Neural cell (in vitro differentiated cells): ENCODE measurements at regions not wholly inside any gene's neighbourhood (a gene's known extent, or its start where the extent isn't known, plus 50 kb on each side); places are given as distances from the start of the nearest gene placed in this dataset.

ENCODE experiments used
- EZH2 ChIP-seq: fragments of 200-600, 300-800 bp; shearing (Covaris generic), sonication (generic); IDR thresholded peaks from 2 replicates; pipeline ENCODE4 v1.6.1; 2014; ENCODE audit warnings: antibody characterized with exemption, low read length, borderline replicate concordance, mild to moderate bottlenecking; ENCODE audit not compliant: insufficient read depth, poor library complexity, severe bottlenecking
- TF ChIP-seq, protein P1 (sequence below): fragments of 450-650 bp; IDR thresholded peaks from 2 replicates; pipeline ENCODE4 v1.5.1; 2014; ENCODE audit warnings: antibody characterized with exemption, mild to moderate bottlenecking, moderate library complexity; ENCODE audit not compliant: poor library complexity, severe bottlenecking

DNA sequence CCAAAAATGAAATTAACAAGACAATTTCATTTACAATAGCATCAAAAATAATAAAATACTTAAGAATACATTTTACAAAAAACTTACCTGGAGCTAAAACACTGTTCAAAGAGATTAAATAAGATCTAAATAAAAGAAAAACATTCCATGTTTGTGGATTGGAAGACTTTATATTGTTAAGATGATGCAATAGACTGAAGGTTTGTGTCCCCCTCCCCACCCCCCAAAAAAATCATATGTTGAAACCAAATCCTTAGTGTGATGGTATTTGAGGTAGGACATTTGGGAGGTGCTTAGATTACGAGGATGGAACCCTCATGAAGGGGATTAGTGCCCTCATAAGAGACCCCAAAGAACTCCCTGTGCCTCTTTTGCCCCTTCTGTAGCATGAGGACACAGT is 117.6 kb downstream of the ZNF467 start:
- TF ChIP-seq, protein P1, sequence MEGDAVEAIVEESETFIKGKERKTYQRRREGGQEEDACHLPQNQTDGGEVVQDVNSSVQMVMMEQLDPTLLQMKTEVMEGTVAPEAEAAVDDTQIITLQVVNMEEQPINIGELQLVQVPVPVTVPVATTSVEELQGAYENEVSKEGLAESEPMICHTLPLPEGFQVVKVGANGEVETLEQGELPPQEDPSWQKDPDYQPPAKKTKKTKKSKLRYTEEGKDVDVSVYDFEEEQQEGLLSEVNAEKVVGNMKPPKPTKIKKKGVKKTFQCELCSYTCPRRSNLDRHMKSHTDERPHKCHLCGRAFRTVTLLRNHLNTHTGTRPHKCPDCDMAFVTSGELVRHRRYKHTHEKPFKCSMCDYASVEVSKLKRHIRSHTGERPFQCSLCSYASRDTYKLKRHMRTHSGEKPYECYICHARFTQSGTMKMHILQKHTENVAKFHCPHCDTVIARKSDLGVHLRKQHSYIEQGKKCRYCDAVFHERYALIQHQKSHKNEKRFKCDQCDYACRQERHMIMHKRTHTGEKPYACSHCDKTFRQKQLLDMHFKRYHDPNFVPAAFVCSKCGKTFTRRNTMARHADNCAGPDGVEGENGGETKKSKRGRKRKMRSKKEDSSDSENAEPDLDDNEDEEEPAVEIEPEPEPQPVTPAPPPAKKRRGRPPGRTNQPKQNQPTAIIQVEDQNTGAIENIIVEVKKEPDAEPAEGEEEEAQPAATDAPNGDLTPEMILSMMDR: no peak
- no peak for TF ChIP-seq EZH2
